ENCODE measurements at regions not wholly inside any gene's neighbourhood (a gene's known extent, or its start where the extent isn't known, plus 50 kb on each side); places are given as distances from the start of the nearest gene placed in this dataset.

DNA sequence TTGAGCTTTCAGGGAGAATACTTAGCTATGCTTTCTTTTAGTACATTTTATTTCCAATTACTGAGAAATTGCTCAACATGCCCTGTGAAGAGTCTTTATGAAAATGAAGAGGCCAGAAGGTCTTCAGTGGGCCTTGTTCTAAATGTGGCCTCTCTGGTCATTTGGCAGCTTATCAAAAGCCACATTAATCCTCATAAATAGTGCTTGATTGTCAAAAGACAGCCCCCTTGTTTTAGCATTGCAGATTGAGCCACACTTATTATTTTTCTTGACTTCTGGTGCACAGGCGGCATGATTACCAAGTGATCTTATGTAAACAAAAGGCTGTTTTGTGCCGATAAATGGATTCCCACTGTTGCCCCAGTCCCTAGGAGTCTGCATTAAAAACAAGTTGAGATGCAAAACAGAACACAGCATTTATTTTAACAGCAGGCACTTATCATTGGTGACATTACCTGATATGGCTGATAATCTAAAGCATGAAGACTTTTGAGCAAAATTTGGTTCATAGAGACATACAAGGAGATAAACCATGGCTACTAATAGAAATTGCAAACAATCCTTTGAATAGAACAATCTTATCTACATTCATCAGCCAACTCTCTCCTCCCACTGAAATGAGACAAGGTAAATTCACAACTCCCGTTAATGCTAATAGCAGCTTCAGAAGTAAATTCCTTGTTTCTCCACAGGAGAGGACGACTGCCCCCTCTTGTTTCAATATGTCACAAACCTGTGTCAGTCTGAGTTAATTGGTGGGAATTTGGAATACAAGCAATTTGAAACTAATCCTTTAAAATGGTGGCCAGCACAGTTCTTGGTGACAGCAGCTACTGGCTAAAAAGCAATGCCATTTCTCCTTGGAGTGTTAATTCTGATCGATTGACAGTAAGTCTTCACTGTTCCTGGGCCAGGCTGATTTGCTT lies 194.3 kb downstream of the NSUN3 start:
- no TSS peak for BruUV-seq (replicated peaks)
- in situ Hi-C loops (cut with MboI), result no loop called here
- no peak for ATAC-seq
- H3K27ac ChIP-seq (ENCODE audit: extremely low read depth, low read depth, low read length), result no peak overlapping the region
- FAIRE-seq, result no peak
- WGBS (ENCODE audit: insufficient coverage, low coverage, missing lambda C conversion rate), result 0% methylated on average over 5 of the region's 5 CpGs
- no peak for DNase-seq (ENCODE audit: extremely low read depth in 1 of 4, low spot score in 3 of 4)
- no peak overlapping the region for H3K4me2 ChIP-seq (ENCODE audit: insufficient read depth, low read length)
- H4K20me1 ChIP-seq (replicated peaks; ENCODE audit: control insufficient read depth, insufficient read depth, low read length), result no peaks in the 10 kb centered on the region
- ChIA-PET CTCF (ENCODE audit: low intra/inter-chr PET ratio) (no interaction called here), POLR2A (no interaction called here)
- no peaks in the 10 kb centered on the region for H3K27me3 ChIP-seq (ENCODE audit: control insufficient read depth in 2 of 2, insufficient read depth in 2 of 2, low read length in 2 of 2)
- H3K4me1 ChIP-seq (replicated peaks in 1 of 2; ENCODE audit: control insufficient read depth in 2 of 2, insufficient read depth in 2 of 2, low read length in 2 of 2), result no peaks in the 10 kb centered on the region
- H3K9me3 ChIP-seq (replicated peaks; ENCODE audit: control insufficient read depth, insufficient read depth, low read depth, low read length), result no peaks in the 10 kb centered on the region
- H3K36me3 ChIP-seq (ENCODE audit: control insufficient read depth, insufficient read depth, low read length), result no peaks in the 10 kb centered on the region
- no peak overlapping the region for H3K4me3 ChIP-seq
- H3K79me2 ChIP-seq (ENCODE audit: control insufficient read depth, insufficient read depth, low read length), result no peaks in the 10 kb centered on the region
- intact Hi-C loops (cut with micrococcal nuclease), result no loop called here
- no peak overlapping the region for H2AFZ ChIP-seq (ENCODE audit: low read depth, low read length)
- no peak overlapping the region for H3K9ac ChIP-seq (ENCODE audit: insufficient read depth in 1 of 2, low read depth in 2 of 2, low read length in 2 of 2)
- TF ChIP-seq, protein P1, sequence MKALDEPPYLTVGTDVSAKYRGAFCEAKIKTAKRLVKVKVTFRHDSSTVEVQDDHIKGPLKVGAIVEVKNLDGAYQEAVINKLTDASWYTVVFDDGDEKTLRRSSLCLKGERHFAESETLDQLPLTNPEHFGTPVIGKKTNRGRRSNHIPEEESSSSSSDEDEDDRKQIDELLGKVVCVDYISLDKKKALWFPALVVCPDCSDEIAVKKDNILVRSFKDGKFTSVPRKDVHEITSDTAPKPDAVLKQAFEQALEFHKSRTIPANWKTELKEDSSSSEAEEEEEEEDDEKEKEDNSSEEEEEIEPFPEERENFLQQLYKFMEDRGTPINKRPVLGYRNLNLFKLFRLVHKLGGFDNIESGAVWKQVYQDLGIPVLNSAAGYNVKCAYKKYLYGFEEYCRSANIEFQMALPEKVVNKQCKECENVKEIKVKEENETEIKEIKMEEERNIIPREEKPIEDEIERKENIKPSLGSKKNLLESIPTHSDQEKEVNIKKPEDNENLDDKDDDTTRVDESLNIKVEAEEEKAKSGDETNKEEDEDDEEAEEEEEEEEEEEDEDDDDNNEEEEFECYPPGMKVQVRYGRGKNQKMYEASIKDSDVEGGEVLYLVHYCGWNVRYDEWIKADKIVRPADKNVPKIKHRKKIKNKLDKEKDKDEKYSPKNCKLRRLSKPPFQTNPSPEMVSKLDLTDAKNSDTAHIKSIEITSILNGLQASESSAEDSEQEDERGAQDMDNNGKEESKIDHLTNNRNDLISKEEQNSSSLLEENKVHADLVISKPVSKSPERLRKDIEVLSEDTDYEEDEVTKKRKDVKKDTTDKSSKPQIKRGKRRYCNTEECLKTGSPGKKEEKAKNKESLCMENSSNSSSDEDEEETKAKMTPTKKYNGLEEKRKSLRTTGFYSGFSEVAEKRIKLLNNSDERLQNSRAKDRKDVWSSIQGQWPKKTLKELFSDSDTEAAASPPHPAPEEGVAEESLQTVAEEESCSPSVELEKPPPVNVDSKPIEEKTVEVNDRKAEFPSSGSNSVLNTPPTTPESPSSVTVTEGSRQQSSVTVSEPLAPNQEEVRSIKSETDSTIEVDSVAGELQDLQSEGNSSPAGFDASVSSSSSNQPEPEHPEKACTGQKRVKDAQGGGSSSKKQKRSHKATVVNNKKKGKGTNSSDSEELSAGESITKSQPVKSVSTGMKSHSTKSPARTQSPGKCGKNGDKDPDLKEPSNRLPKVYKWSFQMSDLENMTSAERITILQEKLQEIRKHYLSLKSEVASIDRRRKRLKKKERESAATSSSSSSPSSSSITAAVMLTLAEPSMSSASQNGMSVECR (CRISPR knock-in tag; IDR thresholded peaks at IDR 0.05), result no peak
- TF ChIP-seq HNRNPH1 (optimal IDR thresholded peaks at IDR 0.05; ENCODE audit: low read depth, low read length), result no peak
- no peak for TF ChIP-seq ZNF778 (CRISPR knock-in tag; IDR thresholded peaks at IDR 0.05)
- no peak for TF ChIP-seq ZNF354B (CRISPR knock-in tag; IDR thresholded peaks at IDR 0.05)
- TF ChIP-seq ZFX (CRISPR knock-in tag; IDR thresholded peaks at IDR 0.05), result no peak
- TF ChIP-seq, protein P2, sequence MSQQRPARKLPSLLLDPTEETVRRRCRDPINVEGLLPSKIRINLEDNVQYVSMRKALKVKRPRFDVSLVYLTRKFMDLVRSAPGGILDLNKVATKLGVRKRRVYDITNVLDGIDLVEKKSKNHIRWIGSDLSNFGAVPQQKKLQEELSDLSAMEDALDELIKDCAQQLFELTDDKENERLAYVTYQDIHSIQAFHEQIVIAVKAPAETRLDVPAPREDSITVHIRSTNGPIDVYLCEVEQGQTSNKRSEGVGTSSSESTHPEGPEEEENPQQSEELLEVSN (IDR thresholded peaks at IDR 0.05; ENCODE audit: borderline replicate concordance in 1 of 2, extremely low read depth in 1 of 2, insufficient read depth in 1 of 2, insufficient read length in 1 of 2, low read depth in 1 of 2, low read length in 1 of 2, poor library complexity in 1 of 2, severe bottlenecking in 1 of 2), result no peak
- TF ChIP-seq RFX7 (CRISPR knock-in tag; IDR thresholded peaks at IDR 0.05), result no peak
- TF ChIP-seq, protein P3, sequence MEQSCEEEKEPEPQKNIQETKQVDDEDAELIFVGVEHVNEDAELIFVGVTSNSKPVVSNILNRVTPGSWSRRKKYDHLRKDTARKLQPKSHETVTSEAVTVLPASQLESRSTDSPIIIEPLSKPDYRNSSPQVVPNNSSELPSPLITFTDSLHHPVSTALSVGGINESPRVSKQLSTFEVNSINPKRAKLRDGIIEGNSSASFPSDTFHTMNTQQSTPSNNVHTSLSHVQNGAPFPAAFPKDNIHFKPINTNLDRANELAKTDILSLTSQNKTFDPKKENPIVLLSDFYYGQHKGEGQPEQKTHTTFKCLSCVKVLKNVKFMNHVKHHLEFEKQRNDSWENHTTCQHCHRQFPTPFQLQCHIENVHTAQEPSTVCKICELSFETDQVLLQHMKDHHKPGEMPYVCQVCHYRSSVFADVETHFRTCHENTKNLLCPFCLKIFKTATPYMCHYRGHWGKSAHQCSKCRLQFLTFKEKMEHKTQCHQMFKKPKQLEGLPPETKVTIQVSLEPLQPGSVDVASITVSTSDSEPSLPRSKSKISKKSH (CRISPR knock-in tag; IDR thresholded peaks at IDR 0.05), result no peak
- TF ChIP-seq RBM17 (IDR thresholded peaks at IDR 0.05; ENCODE audit: borderline replicate concordance, low read depth, low read length), result no peak
- TF ChIP-seq FIP1L1 (IDR thresholded peaks at IDR 0.05; ENCODE audit: low read depth, low read length, poor library complexity, severe bottlenecking), result no peak
- TF ChIP-seq NELFE (IDR thresholded peaks at IDR 0.05; ENCODE audit: insufficient read depth, insufficient read length), result no peak
- H3K9me1 ChIP-seq (ENCODE audit: control insufficient read depth, insufficient read depth, low read length), result no peaks in the 10 kb centered on the region

Data from K562 (cell line).